Naive B cell (primary cell): ENCODE measurements at regions not wholly inside any gene's neighbourhood (a gene's known extent, or its start where the extent isn't known, plus 50 kb on each side); places are given as distances from the start of the nearest gene placed in this dataset.

Experiments
- ATAC-seq, 2 donors: fragments of 150-1000 bp; cut with Tn5 transposase; 2 replicates each; pipeline ENCODE4 v1.10.0; 2021; ENCODE audit warnings: low read depth in 2 of 2, mild to moderate bottlenecking in 2 of 2, moderate library complexity in 2 of 2
- DNase-seq: peaks from one replicate; pipeline ENCODE4 v3.0.0; 2022
- H3K27ac Mint-ChIP-seq, 6 donors: one replicate each; pipeline ENCODE4 v1.8.0; 2020 to 2022; ENCODE audit warnings: mild to moderate bottlenecking in 6 of 6, mixed read lengths in 6 of 6, moderate library complexity in 5 of 6, inconsistent platforms in 2 of 6
- H3K27me3 Mint-ChIP-seq, 3 donors: one replicate each; pipeline ENCODE4 v1.8.0; 2021 to 2022; ENCODE audit warnings: mixed read lengths in 3 of 3, mild to moderate bottlenecking in 1 of 3
- H3K36me3 Mint-ChIP-seq, 2 donors: one replicate each; pipeline ENCODE4 v1.8.0; 2020 to 2022; ENCODE audit warnings: mixed read lengths in 2 of 2, inconsistent platforms in 1 of 2, mild to moderate bottlenecking in 1 of 2
- H3K4me1 Mint-ChIP-seq, 3 donors: one replicate each; pipeline ENCODE4 v1.8.0; 2020 to 2022; ENCODE audit warnings: mixed read lengths in 3 of 3, inconsistent platforms in 1 of 3, mild to moderate bottlenecking in 1 of 3, moderate library complexity in 1 of 3
- H3K4me3 Mint-ChIP-seq, 8 donors: one replicate each; pipeline ENCODE4 v1.8.0; 2020 to 2022; ENCODE audit warnings: mild to moderate bottlenecking in 8 of 8, mixed read lengths in 8 of 8, moderate library complexity in 8 of 8, inconsistent platforms in 2 of 8
- H3K9me3 Mint-ChIP-seq, 7 donors: one replicate each; pipeline ENCODE4 v1.8.0; 2020 to 2022; ENCODE audit warnings: mixed read lengths in 7 of 7, mild to moderate bottlenecking in 5 of 7, inconsistent platforms in 2 of 7, moderate library complexity in 1 of 7

DNA sequence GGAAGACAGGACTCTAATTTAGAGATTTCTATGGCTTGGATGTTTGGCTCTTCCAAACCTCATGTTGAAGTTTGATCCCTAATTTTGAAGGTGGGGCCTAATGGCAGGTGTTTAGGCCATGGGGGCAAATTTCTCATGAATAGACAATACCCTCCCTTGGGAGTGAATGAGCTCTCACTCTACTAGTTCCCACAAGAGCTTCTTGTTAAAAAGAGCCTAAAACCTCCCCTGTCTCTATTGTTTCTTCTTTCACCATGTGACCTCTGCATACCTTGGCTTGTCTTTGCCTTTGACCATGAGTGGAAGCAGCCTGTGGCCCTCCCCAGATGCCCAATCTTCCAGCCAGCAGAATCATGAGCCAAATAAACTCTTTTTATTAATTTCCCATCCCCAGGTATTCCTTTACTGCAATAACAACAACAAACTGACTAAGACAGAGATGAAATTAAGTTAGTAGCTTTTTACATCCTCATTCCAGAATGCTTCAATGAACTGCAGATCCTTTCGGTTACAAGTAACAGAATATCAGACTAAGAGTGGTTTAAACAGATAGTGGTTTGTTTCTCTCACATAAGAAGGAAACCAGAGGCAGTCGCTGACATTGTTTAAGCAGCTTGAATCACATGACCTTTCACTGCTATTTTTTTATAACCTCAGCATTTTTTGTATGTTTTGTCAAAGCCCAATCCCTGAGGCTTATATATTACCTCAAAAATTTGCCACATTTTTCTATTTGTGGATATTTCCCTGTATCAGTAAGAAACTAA, 1013.3 kb upstream of the SEMA6D start:
- peaks cover 5 to 24% (median 12%) of the 10 kb centered on the region in 7 donors for H3K9me3 Mint-ChIP-seq
- no peaks in the 10 kb centered on the region for H3K4me1 Mint-ChIP-seq
- ATAC-seq (no peak), DNase-seq (no peak)
- no peaks in the 10 kb centered on the region for H3K36me3 Mint-ChIP-seq
- no peaks in the 10 kb centered on the region for H3K27me3 Mint-ChIP-seq
- H3K27ac Mint-ChIP-seq, result no peak overlapping the region
- no peak overlapping the region for H3K4me3 Mint-ChIP-seq

DNA sequence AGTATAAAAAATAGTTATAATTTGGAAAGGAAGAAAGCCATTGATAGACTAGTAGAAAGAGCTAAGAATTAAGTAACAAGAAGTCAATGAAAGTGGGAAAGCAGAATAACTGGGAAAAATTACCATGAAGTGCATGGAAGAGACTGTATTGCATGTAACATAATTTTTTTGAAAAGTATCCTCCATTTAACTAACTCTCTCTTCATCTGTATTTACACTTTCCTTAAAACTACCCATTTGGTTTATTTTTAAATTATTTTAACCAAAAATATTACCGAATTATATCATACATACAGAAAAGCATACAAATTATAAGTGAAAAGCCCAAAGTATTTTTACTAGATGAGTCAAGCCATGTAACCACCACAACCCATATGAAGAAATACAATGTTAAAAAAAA, 1009.9 kb upstream of the SEMA6D start:
- no peaks in the 10 kb centered on the region for H3K36me3 Mint-ChIP-seq
- DNase-seq, result no peak
- H3K4me3 Mint-ChIP-seq, result no peak overlapping the region
- H3K27me3 Mint-ChIP-seq, result no peaks in the 10 kb centered on the region
- no peak overlapping the region for H3K27ac Mint-ChIP-seq
- no peak for ATAC-seq
- H3K4me1 Mint-ChIP-seq, result no peaks in the 10 kb centered on the region
- peaks cover 3 to 24% (median 13%) of the 10 kb centered on the region in 7 donors for H3K9me3 Mint-ChIP-seq

DNA sequence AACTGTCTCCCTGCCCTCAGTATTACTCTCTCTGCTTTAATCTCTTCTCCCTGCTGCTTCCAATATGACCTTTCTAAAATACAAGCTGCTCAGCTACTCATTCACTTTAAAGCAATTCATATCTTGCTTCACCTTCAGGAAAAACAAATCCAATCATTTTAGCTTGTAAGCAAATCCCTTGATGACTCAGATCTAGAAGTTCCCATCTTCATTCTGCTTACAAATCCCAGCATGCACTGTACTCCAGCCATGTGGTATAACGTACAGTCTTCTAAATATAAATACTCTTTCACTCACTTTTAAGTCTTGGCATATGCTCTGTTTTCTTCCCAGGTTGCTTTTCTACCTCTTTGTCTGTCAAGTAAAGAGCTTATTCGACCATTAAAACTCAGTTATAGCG, 1009.1 kb upstream of the SEMA6D start:
- no peak overlapping the region for H3K4me3 Mint-ChIP-seq
- ATAC-seq (no peak), DNase-seq (no peak)
- peaks cover 3 to 24% (median 13%) of the 10 kb centered on the region in 7 donors for H3K9me3 Mint-ChIP-seq
- H3K36me3 Mint-ChIP-seq, result no peaks in the 10 kb centered on the region
- no peaks in the 10 kb centered on the region for H3K27me3 Mint-ChIP-seq
- H3K27ac Mint-ChIP-seq, result no peak overlapping the region
- H3K4me1 Mint-ChIP-seq, result no peaks in the 10 kb centered on the region

DNA sequence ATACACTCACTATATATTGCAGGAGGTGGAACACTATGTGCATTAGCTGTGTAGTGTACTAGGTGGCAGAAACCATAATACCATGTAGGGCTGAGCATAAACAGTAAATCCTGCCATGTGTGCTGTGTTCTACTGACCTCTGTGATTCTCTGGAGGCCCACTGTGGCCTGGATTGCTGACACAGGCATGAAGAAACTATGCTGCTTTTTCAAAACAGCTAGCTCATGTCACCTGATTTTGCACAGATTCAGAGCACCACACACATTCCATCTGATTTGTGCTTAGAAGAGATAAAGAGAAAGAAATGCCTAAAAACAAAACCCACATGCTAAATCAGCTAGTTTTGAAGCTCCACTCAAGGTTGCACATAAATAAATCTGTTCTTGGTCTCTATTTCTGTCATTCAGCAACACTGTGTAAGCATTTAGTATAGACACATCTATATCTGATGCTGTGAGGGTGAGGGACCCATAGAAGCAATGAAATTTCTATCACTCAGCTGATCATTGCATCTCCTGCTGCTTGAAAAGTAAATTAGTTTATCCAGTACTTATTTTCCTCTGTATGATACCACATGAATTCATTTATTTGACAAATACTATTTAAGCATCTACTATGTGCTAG, 1007.7 kb upstream of the SEMA6D start:
- Mint-ChIP-seq H3K4me1 (no peaks in the 10 kb centered on the region), H3K36me3 (no peaks in the 10 kb centered on the region), H3K9me3 (peaks cover 5 to 24% (median 11%) of the 10 kb centered on the region in 7 donors), H3K27me3 (no peaks in the 10 kb centered on the region), H3K27ac (no peak overlapping the region), H3K4me3 (no peak overlapping the region)
- DNase-seq (no peak), ATAC-seq (no peak)

DNA sequence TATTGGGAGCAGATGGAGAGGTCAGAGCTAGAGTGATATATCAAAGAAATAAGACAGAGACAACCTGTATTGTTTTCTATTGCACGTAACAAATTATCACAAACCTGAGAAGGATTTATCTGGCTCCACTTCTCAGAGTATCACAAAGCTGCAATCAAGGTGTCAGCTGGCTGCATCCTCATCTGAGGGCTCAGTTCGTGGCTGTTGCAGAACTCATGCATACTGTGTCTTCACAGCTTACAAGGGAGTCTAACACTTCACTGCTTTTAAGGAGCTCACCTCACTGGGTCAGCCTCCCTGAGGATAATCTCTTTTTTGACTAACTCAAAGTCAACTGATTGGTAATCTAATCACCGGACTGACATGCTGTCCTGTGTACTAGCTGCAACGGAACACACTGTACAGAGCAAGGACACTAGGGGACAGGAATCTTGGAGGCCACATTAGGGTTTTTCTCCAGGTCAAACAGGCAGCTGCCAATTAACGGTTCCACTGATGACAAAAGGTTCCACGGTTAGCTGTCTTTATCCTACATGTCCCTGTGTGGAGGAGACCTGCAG, 1006.8 kb upstream of the SEMA6D start:
- H3K4me1 Mint-ChIP-seq, result no peaks in the 10 kb centered on the region
- no peak overlapping the region for H3K4me3 Mint-ChIP-seq
- no peaks in the 10 kb centered on the region for H3K36me3 Mint-ChIP-seq
- no peaks in the 10 kb centered on the region for H3K27me3 Mint-ChIP-seq
- H3K27ac Mint-ChIP-seq, result no peak overlapping the region
- peaks cover 4 to 19% (median 8%) of the 10 kb centered on the region in 7 donors for H3K9me3 Mint-ChIP-seq
- DNase-seq (no peak), ATAC-seq (no peak)

DNA sequence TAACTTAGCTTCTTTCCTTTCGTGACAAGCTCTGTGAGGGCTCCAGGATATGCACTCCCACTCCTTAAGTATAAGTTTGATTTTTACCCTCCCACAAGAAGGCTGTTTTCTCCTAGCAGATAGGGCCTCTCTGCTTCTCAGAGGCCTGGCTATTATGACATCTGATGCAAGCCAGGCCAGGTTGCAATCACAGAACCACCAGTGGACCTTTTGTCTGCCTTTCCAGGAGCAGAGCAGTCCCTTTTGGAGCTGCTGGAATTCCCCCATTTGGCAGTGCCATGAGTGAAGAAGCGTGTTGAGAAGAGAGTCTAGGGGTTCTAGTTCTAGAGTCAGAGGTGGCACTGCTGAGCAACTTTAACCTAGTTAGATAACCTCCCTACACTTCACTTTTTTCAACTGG, 1004.3 kb upstream of the SEMA6D start:
- no peaks in the 10 kb centered on the region for H3K27me3 Mint-ChIP-seq
- no peak for ATAC-seq
- no peaks in the 10 kb centered on the region for H3K36me3 Mint-ChIP-seq
- no peak for DNase-seq
- no peaks in the 10 kb centered on the region for H3K4me1 Mint-ChIP-seq
- no peak overlapping the region for H3K4me3 Mint-ChIP-seq
- H3K9me3 Mint-ChIP-seq, result peaks cover 0 to 12% (median 4%) of the 10 kb centered on the region in 7 donors
- H3K27ac Mint-ChIP-seq, result peak overlapping the region in 1 of 6 donors; percentile 11

DNA sequence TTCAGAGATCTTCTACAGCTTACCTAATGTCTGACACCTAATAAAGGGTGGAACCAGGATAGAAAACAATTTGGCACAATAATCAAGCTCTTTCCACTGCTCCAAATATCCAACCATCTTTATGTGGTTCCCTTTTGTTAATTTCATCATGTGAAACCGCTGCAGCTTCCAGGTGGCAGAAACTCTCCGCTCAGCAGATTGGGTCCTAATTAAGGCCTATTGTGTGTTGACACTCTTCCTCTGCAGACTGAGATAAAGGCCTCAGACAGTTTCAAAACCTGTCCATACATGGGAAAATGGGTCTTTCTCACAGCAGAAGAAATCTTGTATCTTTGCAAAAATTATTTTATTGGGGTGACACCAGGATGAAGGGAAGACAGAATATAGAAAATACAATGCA, 1002.4 kb upstream of the SEMA6D start:
- Mint-ChIP-seq H3K27me3 (no peaks in the 10 kb centered on the region), H3K27ac (no peak overlapping the region), H3K4me3 (no peak overlapping the region), H3K4me1 (no peaks in the 10 kb centered on the region), H3K9me3 (peaks cover 3 to 5% (median 3%) of the 10 kb centered on the region in 7 donors), H3K36me3 (no peaks in the 10 kb centered on the region)
- ATAC-seq (no peak), DNase-seq (no peak)

DNA sequence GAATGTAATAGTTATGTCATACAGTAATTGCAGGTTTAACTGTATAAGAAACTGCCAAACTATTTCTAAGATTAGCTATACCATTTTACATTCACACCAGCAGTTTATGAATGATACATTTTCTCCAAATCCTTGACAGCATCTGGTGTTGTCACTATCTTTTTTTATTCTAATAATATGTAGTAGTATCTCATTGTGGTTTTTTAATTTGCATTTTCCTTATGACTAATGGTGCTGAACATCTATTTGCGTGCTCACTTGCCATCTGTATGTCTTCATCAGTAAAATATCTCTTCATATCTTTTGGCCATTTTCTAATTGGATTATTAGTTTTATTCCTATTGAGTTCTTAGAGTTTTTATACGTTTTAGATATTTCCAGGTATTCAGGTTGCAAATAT, 994.0 kb upstream of the SEMA6D start:
- Mint-ChIP-seq H3K4me3 (no peak overlapping the region), H3K4me1 (no peaks in the 10 kb centered on the region), H3K27me3 (no peaks in the 10 kb centered on the region), H3K9me3 (peaks cover 8 to 29% (median 16%) of the 10 kb centered on the region in 7 donors), H3K36me3 (peaks cover 0 to 6% of the 10 kb centered on the region in 2 donors), H3K27ac (no peak overlapping the region)
- DNase-seq (no peak), ATAC-seq (no peak)

DNA sequence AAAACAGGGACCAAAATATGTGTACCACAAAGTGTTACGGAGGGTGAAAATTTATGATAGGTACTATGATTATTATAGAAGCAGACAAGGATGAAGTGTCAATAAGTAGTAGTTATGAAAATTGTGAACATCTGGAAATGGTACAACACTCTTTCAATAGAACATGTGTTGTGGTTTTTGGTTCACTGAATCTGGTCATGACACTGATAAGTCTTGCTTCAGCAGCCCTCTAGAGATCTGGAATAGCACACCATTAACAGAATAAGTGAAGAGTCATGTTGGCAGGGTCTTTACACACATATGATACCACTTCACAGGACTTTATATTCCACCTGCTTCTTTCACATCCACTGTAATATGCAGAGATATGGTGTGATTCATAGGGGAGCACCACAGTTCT, 985.2 kb upstream of the SEMA6D start:
- no peaks in the 10 kb centered on the region for H3K27me3 Mint-ChIP-seq
- ATAC-seq, result no peak
- no peak overlapping the region for H3K27ac Mint-ChIP-seq
- H3K4me3 Mint-ChIP-seq, result no peak overlapping the region
- H3K4me1 Mint-ChIP-seq, result no peaks in the 10 kb centered on the region
- H3K9me3 Mint-ChIP-seq, result peaks cover 4 to 25% (median 13%) of the 10 kb centered on the region in 7 donors
- no peak for DNase-seq
- H3K36me3 Mint-ChIP-seq, result peaks cover 0 to 9% of the 10 kb centered on the region in 2 donors

DNA sequence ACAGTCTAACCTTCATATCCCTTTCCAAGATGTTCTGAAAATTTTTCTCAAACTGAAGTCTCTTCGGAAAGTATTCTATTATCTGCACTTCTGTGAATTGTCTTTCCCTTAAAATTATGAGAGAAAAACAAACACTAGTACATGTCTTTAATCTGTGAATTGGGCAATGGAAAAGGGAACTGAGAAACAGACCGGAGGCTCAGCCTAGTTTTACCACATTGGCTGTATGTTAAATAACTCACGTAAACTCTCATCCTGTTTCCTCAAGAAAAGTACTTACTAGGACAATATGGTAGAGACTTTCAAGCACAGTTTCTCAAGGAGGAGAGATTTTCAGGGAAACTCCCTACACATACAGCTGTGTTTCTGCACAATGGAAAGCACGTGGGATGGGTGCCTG, 982.2 kb upstream of the SEMA6D start:
- no peak overlapping the region for H3K27ac Mint-ChIP-seq
- no peaks in the 10 kb centered on the region for H3K36me3 Mint-ChIP-seq
- no peaks in the 10 kb centered on the region for H3K4me1 Mint-ChIP-seq
- H3K27me3 Mint-ChIP-seq, result no peaks in the 10 kb centered on the region
- no peak for ATAC-seq
- no peak for DNase-seq
- H3K4me3 Mint-ChIP-seq, result no peak overlapping the region
- H3K9me3 Mint-ChIP-seq, result peaks cover 0 to 9% (median 0%) of the 10 kb centered on the region in 7 donors

DNA sequence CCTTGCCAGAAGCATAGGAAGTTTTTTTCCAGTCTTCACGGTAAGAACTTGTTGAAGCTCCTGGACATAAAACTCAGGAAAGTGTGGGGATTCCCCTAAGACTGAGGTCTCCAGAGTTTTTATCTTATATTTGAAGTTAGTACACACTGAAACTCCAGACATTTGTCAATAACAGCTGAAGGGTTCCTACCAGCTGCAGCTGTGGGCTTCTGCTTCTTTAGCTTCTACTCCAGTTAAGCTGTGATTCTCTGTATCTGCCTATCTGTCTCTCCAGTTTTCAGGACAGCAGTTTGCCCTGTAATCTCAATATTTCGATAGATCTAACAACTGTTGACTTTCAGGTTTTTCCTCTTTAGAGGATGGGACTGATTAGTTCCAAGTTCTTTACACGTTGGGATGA, 966.0 kb upstream of the SEMA6D start:
- H3K4me3 Mint-ChIP-seq, result no peak overlapping the region
- DNase-seq (no peak), ATAC-seq (no peak)
- no peaks in the 10 kb centered on the region for H3K27me3 Mint-ChIP-seq
- peaks cover 0 to 17% (median 8%) of the 10 kb centered on the region in 7 donors for H3K9me3 Mint-ChIP-seq
- no peak overlapping the region for H3K27ac Mint-ChIP-seq
- H3K36me3 Mint-ChIP-seq, result no peaks in the 10 kb centered on the region
- no peaks in the 10 kb centered on the region for H3K4me1 Mint-ChIP-seq

DNA sequence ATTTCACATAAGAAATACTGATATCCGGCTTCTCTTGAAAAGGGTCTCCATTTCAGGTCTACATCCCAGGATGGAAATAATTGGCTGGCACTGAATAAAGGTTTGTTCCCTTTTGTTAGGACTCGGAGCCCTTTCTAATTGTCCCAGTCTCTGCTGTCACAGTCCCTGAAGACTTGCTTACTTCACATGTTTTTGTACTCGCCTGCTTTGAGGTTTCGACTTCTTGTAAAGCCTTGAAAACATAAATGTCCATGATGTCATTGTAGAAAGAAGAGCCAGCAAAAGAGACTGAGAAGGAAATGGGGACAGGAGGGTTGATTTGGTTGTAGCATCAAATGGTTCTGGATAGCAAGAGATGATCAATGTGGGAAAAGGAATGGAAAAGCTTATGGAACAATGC, 963.4 kb upstream of the SEMA6D start:
- no peaks in the 10 kb centered on the region for H3K4me1 Mint-ChIP-seq
- H3K9me3 Mint-ChIP-seq, result peaks cover 4 to 30% (median 14%) of the 10 kb centered on the region in 7 donors
- no peaks in the 10 kb centered on the region for H3K36me3 Mint-ChIP-seq
- no peak overlapping the region for H3K27ac Mint-ChIP-seq
- no peak for DNase-seq
- H3K4me3 Mint-ChIP-seq, result no peak overlapping the region
- H3K27me3 Mint-ChIP-seq, result no peaks in the 10 kb centered on the region
- no peak for ATAC-seq

DNA sequence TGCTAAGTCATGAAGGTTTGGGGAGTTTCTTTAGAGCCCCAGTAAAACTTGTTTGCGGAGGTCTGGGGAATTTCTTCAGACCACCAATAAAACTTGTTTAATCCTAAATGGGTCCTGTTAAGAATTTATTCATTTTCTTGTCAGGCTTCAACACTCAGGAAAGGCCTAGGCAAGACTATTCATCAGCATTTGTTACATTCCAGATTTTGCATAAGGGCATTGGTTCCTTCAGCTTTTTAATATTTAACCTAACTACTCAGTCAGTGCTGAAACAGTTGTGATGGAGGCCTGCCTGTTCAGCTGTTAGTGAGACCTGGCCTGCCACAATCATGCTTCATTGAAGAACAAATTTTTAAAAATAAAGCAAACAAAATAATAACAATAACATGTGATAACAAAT, 954.2 kb upstream of the SEMA6D start:
- Mint-ChIP-seq H3K4me1 (no peaks in the 10 kb centered on the region), H3K27ac (no peak overlapping the region), H3K36me3 (no peaks in the 10 kb centered on the region), H3K4me3 (no peak overlapping the region), H3K9me3 (peaks cover 5 to 15% (median 9%) of the 10 kb centered on the region in 7 donors), H3K27me3 (no peaks in the 10 kb centered on the region)
- DNase-seq, result no peak
- ATAC-seq, result no peak

DNA sequence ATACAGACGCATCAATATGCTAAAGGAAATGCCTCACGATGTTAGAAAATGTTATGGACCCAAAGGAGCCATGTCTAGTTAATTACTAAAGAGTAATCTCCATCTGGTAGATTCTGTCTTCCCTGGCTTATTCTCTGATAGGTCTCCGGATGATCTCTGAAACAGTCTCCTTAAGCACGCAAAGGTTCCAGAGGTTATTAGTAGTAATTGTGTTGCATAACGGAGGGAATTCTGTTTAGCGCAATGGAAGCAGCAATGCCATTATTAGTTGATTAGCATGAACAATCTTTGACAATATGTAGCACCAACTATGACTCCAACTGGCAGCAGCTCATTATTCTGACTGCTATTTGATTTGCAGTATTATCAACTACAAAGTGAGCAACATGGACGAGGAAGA, 952.5 kb upstream of the SEMA6D start:
- no peaks in the 10 kb centered on the region for H3K36me3 Mint-ChIP-seq
- ATAC-seq, result no peak

More for the DNA sequence above, 952.5 kb upstream of the SEMA6D start:
- H3K4me3 Mint-ChIP-seq, result no peak overlapping the region
- peaks cover 12 to 29% (median 18%) of the 10 kb centered on the region in 7 donors for H3K9me3 Mint-ChIP-seq
- H3K4me1 Mint-ChIP-seq, result no peaks in the 10 kb centered on the region
- no peaks in the 10 kb centered on the region for H3K27me3 Mint-ChIP-seq
- no peak for DNase-seq
- H3K27ac Mint-ChIP-seq, result no peak overlapping the region
